ENCODE measurements at regions not wholly inside any gene's neighbourhood (a gene's known extent, or its start where the extent isn't known, plus 50 kb on each side); places are given as distances from the start of the nearest gene placed in this dataset.

DNA sequence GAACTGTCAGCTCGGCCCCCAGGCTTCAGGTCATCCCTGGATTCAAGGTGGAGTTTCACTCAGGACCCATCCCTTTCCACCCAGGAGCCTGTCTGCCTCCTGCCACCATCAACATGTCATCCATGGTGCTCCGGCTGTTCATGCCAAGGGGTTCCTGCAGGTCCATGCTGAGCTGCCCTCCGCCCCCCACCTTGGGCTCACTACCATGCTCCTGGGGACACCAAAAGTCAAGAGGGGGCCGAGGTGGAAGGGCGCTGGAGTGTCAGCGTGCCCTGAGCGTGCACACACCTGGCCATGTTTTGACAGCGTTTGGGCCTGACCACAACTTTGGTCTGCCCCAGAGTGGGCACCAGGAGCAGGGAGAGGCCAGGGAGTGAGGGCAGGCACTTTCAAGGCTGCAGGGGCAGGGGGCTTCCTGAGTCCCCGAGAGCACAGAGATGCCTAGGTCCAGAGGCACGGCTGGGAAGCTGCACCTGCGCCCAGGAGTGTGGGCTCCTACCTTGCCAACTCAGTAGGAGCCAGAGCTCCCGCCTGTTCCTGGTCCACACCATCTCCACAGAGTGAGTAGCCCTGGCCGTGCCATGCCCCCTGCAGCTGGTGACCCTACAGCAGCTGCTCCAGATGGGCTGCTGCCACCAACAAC lies 639.6 kb upstream of the ZP4 start:
- TF ChIP-seq POLR2AphosphoS5 (IDR thresholded peaks at IDR 0.05) (no peak), EP300 (IDR thresholded peaks at IDR 0.05) (no peak)

Measured in upper lobe of left lung (tissue), 4 donors.